ENCODE measurements at regions not wholly inside any gene's neighbourhood (a gene's known extent, or its start where the extent isn't known, plus 50 kb on each side); places are given as distances from the start of the nearest gene placed in this dataset.

GRCh38 chr18:73384246-73384645, 516.5 kb upstream of the NETO1 start:
- TF ChIP-seq CTCF (IDR thresholded peaks at IDR 0.05) (no peak), EP300 (IDR thresholded peaks at IDR 0.05) (no peak), POLR2AphosphoS5 (IDR thresholded peaks at IDR 0.05) (no peak)
- intact Hi-C loops (cut with DNase I) = no loop called here
- Histone ChIP-seq H3K4me1 (no peaks in the 10 kb centered on the region), H3K36me3 (no peaks in the 10 kb centered on the region), H3K4me3 (no peak overlapping the region), H3K27ac (no peak overlapping the region), H3K9me3 (no peaks in the 10 kb centered on the region), H3K27me3 (no peaks in the 10 kb centered on the region)
- no peak for DNase-seq
- 69 to 79% methylated on average over 4 of the region's 4 CpGs for WGBS, 2 donors

- TF ChIP-seq POLR2AphosphoS5 (IDR thresholded peaks at IDR 0.05) (no peak), POLR2A (IDR thresholded peaks at IDR 0.05) (no peak), EP300 (IDR thresholded peaks at IDR 0.05) (no peak), CTCF (IDR thresholded peaks at IDR 0.05) (no peak)
- Histone ChIP-seq H3K9me3 (no peaks in the 10 kb centered on the region), H3K36me3 (no peaks in the 10 kb centered on the region), H3K27ac (no peak overlapping the region), H3K27me3 (no peaks in the 10 kb centered on the region), H3K4me1 (no peaks in the 10 kb centered on the region), H3K4me3 (no peak overlapping the region)
- intact Hi-C loops (cut with DNase I) = no loop called here
- no peak for DNase-seq
Measured at GRCh38 chr18:73381699-73382036, 513.9 kb upstream of the NETO1 start.

GRCh38 chr18:73381016-73381698, 513.4 kb upstream of the NETO1 start:
- TF ChIP-seq CTCF (IDR thresholded peaks at IDR 0.05) = no peak
- no peak for TF ChIP-seq POLR2AphosphoS5 (IDR thresholded peaks at IDR 0.05)
- no peak for TF ChIP-seq EP300 (IDR thresholded peaks at IDR 0.05)
- no peak for TF ChIP-seq POLR2A (IDR thresholded peaks at IDR 0.05)
- H3K27me3 ChIP-seq = no peaks in the 10 kb centered on the region
- WGBS, 2 donors = 88 to 92% methylated on average over 2 of the region's 2 CpGs
- no peak overlapping the region for H3K27ac ChIP-seq
- no peak overlapping the region for H3K4me3 ChIP-seq
- H3K9me3 ChIP-seq = no peaks in the 10 kb centered on the region
- DNase-seq = no peak
- no peaks in the 10 kb centered on the region for H3K4me1 ChIP-seq
- H3K36me3 ChIP-seq = no peaks in the 10 kb centered on the region
- intact Hi-C loops (cut with DNase I) = no loop called here

- intact Hi-C loops (cut with DNase I) = no loop called here
- H3K27me3 ChIP-seq = no peaks in the 10 kb centered on the region
Measured at GRCh38 chr18:73366713-73367112, 498.9 kb upstream of the NETO1 start.

More at GRCh38 chr18:73366713-73367112, 498.9 kb upstream of the NETO1 start:
- no peak overlapping the region for H3K4me3 ChIP-seq
- H3K36me3 ChIP-seq = no peaks in the 10 kb centered on the region
- TF ChIP-seq POLR2A (IDR thresholded peaks at IDR 0.05) (no peak), CTCF (IDR thresholded peaks at IDR 0.05) (no peak), EP300 (IDR thresholded peaks at IDR 0.05) (no peak), POLR2AphosphoS5 (IDR thresholded peaks at IDR 0.05) (no peak)
- WGBS, 2 donors = 80 to 91% methylated on average over 3 of the region's 3 CpGs
- no peak overlapping the region for H3K27ac ChIP-seq
- no peaks in the 10 kb centered on the region for H3K4me1 ChIP-seq
- H3K9me3 ChIP-seq = no peaks in the 10 kb centered on the region
- no peak for DNase-seq
